ENCODE measurements at regions not wholly inside any gene's neighbourhood (a gene's known extent, or its start where the extent isn't known, plus 50 kb on each side); places are given as distances from the start of the nearest gene placed in this dataset.

- ATAC-seq (no peak), DNase-seq (peak in 2 of 4 donors; percentile 8 to 21)
- Histone ChIP-seq H3K4me1 (no peaks in the 10 kb centered on the region), H3K27ac (no peak overlapping the region), H3K9me3 (no peaks in the 10 kb centered on the region), H3K4me3 (no peak overlapping the region), H3K36me3 (replicated peaks in 1 of 2; ENCODE audit: insufficient read depth in 1 of 2, low read depth in 2 of 2) (no peaks in the 10 kb centered on the region), H3K27me3 (no peaks in the 10 kb centered on the region)
- WGBS, 2 donors, result 7 to 8% methylated on average over 4 of the region's 4 CpGs
- intact Hi-C loops (cut with DNase I), result no loop called here
- TF ChIP-seq CTCF (IDR thresholded peaks at IDR 0.05) (no peak), POLR2A (IDR thresholded peaks at IDR 0.05) (no peak)
These were observed 96.7 kb downstream of the ITM2A start for GRCh38 chrX:79270401-79270800.

- TF ChIP-seq POLR2A (IDR thresholded peaks at IDR 0.05) (no peak), CTCF (IDR thresholded peaks at IDR 0.05) (no peak)
- intact Hi-C loops (cut with DNase I), result no loop called here
- no peak for ATAC-seq
- no peaks in the 10 kb centered on the region for H3K9me3 ChIP-seq
- DNase-seq, result no peak
- H3K27ac ChIP-seq, result no peak overlapping the region
- no peaks in the 10 kb centered on the region for H3K27me3 ChIP-seq
- no peaks in the 10 kb centered on the region for H3K36me3 ChIP-seq (replicated peaks in 1 of 2; ENCODE audit: insufficient read depth in 1 of 2, low read depth in 2 of 2)
- H3K4me3 ChIP-seq, result no peak overlapping the region
- WGBS, 2 donors, result 23 to 28% methylated on average over 2 of the region's 2 CpGs
- H3K4me1 ChIP-seq, result no peaks in the 10 kb centered on the region
These were observed 98.3 kb downstream of the ITM2A start for GRCh38 chrX:79268788-79269187.

GRCh38 chrX:79266702-79267101 lies 100.4 kb downstream of the ITM2A start:
- TF ChIP-seq POLR2A (IDR thresholded peaks at IDR 0.05) (no peak), CTCF (IDR thresholded peaks at IDR 0.05) (no peak)
- no peaks in the 10 kb centered on the region for H3K4me1 ChIP-seq
- no peak overlapping the region for H3K27ac ChIP-seq
- H3K27me3 ChIP-seq, result no peaks in the 10 kb centered on the region
- ATAC-seq (no peak), DNase-seq (no peak)
- H3K36me3 ChIP-seq (replicated peaks in 1 of 2; ENCODE audit: insufficient read depth in 1 of 2, low read depth in 2 of 2), result no peaks in the 10 kb centered on the region
- no peak overlapping the region for H3K4me3 ChIP-seq
- intact Hi-C loops (cut with DNase I), result no loop called here
- no peaks in the 10 kb centered on the region for H3K9me3 ChIP-seq
- WGBS, 2 donors, result 68 to 76% methylated on average over 6 of the region's 6 CpGs

- intact Hi-C loops (cut with DNase I), result no loop called here
- Histone ChIP-seq H3K27me3 (no peaks in the 10 kb centered on the region), H3K9me3 (no peaks in the 10 kb centered on the region), H3K4me1 (no peaks in the 10 kb centered on the region), H3K36me3 (replicated peaks in 1 of 2; ENCODE audit: insufficient read depth in 1 of 2, low read depth in 2 of 2) (no peaks in the 10 kb centered on the region), H3K27ac (no peak overlapping the region), H3K4me3 (no peak overlapping the region)
- WGBS, 2 donors, result 82 to 87% methylated on average over 1 of the region's 1 CpG
- DNase-seq (no peak), ATAC-seq (no peak)
- TF ChIP-seq POLR2A (IDR thresholded peaks at IDR 0.05), result no peak
- TF ChIP-seq CTCF (IDR thresholded peaks at IDR 0.05), result no peak
These were observed 103.6 kb downstream of the ITM2A start for GRCh38 chrX:79263550-79263949.

- ATAC-seq (no peak), DNase-seq (peak in 1 of 4 donors; percentile 2)
- intact Hi-C loops (cut with DNase I), result no loop called here
- Histone ChIP-seq H3K27me3 (no peaks in the 10 kb centered on the region), H3K9me3 (no peaks in the 10 kb centered on the region), H3K27ac (no peak overlapping the region), H3K4me3 (no peak overlapping the region), H3K36me3 (replicated peaks in 1 of 2; ENCODE audit: insufficient read depth in 1 of 2, low read depth in 2 of 2) (no peaks in the 10 kb centered on the region), H3K4me1 (no peaks in the 10 kb centered on the region)
- TF ChIP-seq CTCF (IDR thresholded peaks at IDR 0.05) (no peak), POLR2A (IDR thresholded peaks at IDR 0.05) (no peak)
- WGBS, 2 donors, result 31 to 46% methylated on average over 2 of the region's 2 CpGs
These were observed 108.0 kb downstream of the ITM2A start for GRCh38 chrX:79259073-79259689.

Data from body of pancreas (tissue), 4 donors.